ENCODE measurements at regions not wholly inside any gene's neighbourhood (a gene's known extent, or its start where the extent isn't known, plus 50 kb on each side); places are given as distances from the start of the nearest gene placed in this dataset.
"Not testable (repeated sequence)": the region's sequence is repeated elsewhere in the genome, so short reads cannot be mapped to it uniquely, and the experiment has no call there.

DNA sequence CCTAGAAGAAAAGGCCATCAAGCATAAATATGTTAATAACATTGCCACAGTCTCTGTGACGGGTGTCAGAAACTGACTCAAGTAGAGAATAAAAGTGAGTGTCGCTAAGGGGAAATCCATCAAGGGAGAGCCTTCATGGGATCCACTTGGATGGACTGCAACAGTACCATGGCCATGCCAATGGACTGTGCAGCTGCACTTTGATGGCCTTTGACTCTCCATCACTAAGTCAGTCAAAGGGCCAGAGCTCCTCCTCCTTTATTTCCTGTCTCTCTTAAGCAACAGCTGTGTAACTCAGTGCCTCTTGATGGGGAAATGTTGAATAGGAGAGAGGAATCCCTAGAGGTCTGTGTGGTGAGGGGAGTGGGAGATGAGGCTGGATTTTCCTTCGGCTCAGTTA lies 335.2 kb downstream of the BMP4 start:
- H3K4me1 ChIP-seq (ENCODE audit: control insufficient read depth in 2 of 3, insufficient read depth in 2 of 3, low read depth in 1 of 3, low read length in 3 of 3) = peaks cover 0 to 9% (median 0%) of the 10 kb centered on the region in 3 donors
- H3K27ac ChIP-seq (ENCODE audit: low read depth in 2 of 2, low read length in 2 of 2) = no peak overlapping the region
- no peaks in the 10 kb centered on the region for H3K36me3 ChIP-seq (ENCODE audit: control insufficient read depth in 2 of 3, insufficient read depth in 3 of 3, low read length in 3 of 3)
- H3K27me3 ChIP-seq (ENCODE audit: control insufficient read depth, insufficient read depth, low read length) = no peaks in the 10 kb centered on the region
- FAIRE-seq (no peak), DNase-seq (no peak)
- H3K9me3 ChIP-seq (ENCODE audit: control insufficient read depth in 2 of 3, insufficient read depth in 1 of 3, low read length in 3 of 3) = no peaks in the 10 kb centered on the region
- intact Hi-C loops (cut with DNase I) = no loop called here
- H3K4me3 ChIP-seq (ENCODE audit: low read length in 3 of 3) = no peak overlapping the region
- H3K9ac ChIP-seq (ENCODE audit: low read length in 3 of 3) = no peak overlapping the region
- no peak for TF ChIP-seq CTCF (IDR thresholded peaks at IDR 0.05; ENCODE audit: borderline replicate concordance, extremely low read depth, insufficient read depth)

DNA sequence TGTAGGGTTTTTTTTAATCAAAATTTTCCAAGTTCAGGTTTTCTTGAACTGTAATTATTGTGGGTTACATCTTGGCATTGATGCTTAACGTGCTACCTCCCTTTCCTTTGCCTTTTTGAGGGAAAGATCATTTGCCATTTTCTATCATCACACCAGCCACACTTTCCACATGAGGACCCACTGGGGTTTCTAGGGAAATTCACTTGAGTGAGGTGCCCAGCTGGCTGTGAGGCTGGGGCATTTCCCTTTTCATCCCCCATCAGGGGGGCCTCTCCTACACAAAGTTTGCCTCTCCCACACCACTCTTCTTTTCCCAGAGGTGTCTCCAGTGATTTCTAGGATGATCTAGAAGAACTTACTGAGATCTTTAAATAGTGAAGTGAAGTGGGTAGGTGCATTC lies 335.7 kb downstream of the BMP4 start:
- no peak for FAIRE-seq
- no peaks in the 10 kb centered on the region for H3K9me3 ChIP-seq (ENCODE audit: control insufficient read depth in 2 of 3, insufficient read depth in 1 of 3, low read length in 3 of 3)
- H3K27me3 ChIP-seq (ENCODE audit: control insufficient read depth, insufficient read depth, low read length) = no peaks in the 10 kb centered on the region
- no peak overlapping the region for H3K9ac ChIP-seq (ENCODE audit: low read length in 3 of 3)
- intact Hi-C loops (cut with DNase I) = no loop called here
- H3K4me3 ChIP-seq (ENCODE audit: low read length in 3 of 3) = no peak overlapping the region
- H3K4me1 ChIP-seq (ENCODE audit: control insufficient read depth in 2 of 3, insufficient read depth in 2 of 3, low read depth in 1 of 3, low read length in 3 of 3) = peaks cover 0 to 9% (median 0%) of the 10 kb centered on the region in 3 donors
- H3K36me3 ChIP-seq (ENCODE audit: control insufficient read depth in 2 of 3, insufficient read depth in 3 of 3, low read length in 3 of 3) = no peaks in the 10 kb centered on the region
- TF ChIP-seq CTCF (IDR thresholded peaks at IDR 0.05; ENCODE audit: borderline replicate concordance, extremely low read depth, insufficient read depth) = no peak
- DNase-seq = no peak
- H3K27ac ChIP-seq (ENCODE audit: low read depth in 2 of 2, low read length in 2 of 2) = no peak overlapping the region

DNA sequence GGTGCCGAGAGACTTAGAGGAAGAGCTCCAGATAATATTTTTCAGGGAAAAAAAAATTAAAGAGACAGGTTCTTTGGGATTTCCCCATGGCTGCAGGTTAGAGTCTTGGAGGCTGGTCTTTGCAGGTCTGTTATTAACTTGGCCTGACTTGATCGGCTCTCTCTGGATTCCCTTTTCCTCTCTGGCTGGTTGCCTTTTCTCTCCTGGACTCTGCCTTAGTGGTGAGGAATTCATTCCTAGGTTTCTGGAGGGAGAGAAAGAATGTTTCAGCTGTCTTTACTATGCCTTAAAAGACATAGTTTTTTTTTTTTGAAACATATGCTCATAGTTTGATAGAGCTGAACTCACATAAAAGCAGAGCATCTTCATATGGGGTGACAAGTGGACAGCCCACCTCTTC lies 336.3 kb downstream of the BMP4 start:
- Histone ChIP-seq H3K36me3 (ENCODE audit: control insufficient read depth in 2 of 3, insufficient read depth in 3 of 3, low read length in 3 of 3) (no peaks in the 10 kb centered on the region), H3K27me3 (ENCODE audit: control insufficient read depth, insufficient read depth, low read length) (no peaks in the 10 kb centered on the region), H3K4me3 (ENCODE audit: low read length in 3 of 3) (no peak overlapping the region), H3K9ac (ENCODE audit: low read length in 3 of 3) (no peak overlapping the region), H3K27ac (ENCODE audit: low read depth in 2 of 2, low read length in 2 of 2) (no peak overlapping the region), H3K9me3 (ENCODE audit: control insufficient read depth in 2 of 3, insufficient read depth in 1 of 3, low read length in 3 of 3) (no peaks in the 10 kb centered on the region), H3K4me1 (ENCODE audit: control insufficient read depth in 2 of 3, insufficient read depth in 2 of 3, low read depth in 1 of 3, low read length in 3 of 3) (peaks cover 0 to 9% (median 0%) of the 10 kb centered on the region in 3 donors)
- intact Hi-C loops (cut with DNase I) = no loop called here
- no peak for TF ChIP-seq CTCF (IDR thresholded peaks at IDR 0.05; ENCODE audit: borderline replicate concordance, extremely low read depth, insufficient read depth)
- DNase-seq (peak in 2 of 5 donors; percentile 7 to 53), FAIRE-seq (no peak)

GRCh38 chr14:53619691-53620231 lies 336.9 kb downstream of the BMP4 start:
- no peak overlapping the region for H3K9ac ChIP-seq (ENCODE audit: low read length in 3 of 3)
- H3K4me1 ChIP-seq (ENCODE audit: control insufficient read depth in 2 of 3, insufficient read depth in 2 of 3, low read depth in 1 of 3, low read length in 3 of 3) = peaks cover 0 to 9% (median 0%) of the 10 kb centered on the region in 3 donors
- intact Hi-C loops (cut with DNase I) = no loop called here
- no peak overlapping the region for H3K4me3 ChIP-seq (ENCODE audit: low read length in 3 of 3)
- no peak overlapping the region for H3K27ac ChIP-seq (ENCODE audit: low read depth in 2 of 2, low read length in 2 of 2)
- no peaks in the 10 kb centered on the region for H3K9me3 ChIP-seq (ENCODE audit: control insufficient read depth in 2 of 3, insufficient read depth in 1 of 3, low read length in 3 of 3)
- H3K36me3 ChIP-seq (ENCODE audit: control insufficient read depth in 2 of 3, insufficient read depth in 3 of 3, low read length in 3 of 3) = no peaks in the 10 kb centered on the region
- no peak for FAIRE-seq
- DNase-seq = peak in 1 of 5 donors; percentile 15
- TF ChIP-seq CTCF (IDR thresholded peaks at IDR 0.05; ENCODE audit: borderline replicate concordance, extremely low read depth, insufficient read depth) = no peak
- no peaks in the 10 kb centered on the region for H3K27me3 ChIP-seq (ENCODE audit: control insufficient read depth, insufficient read depth, low read length)

DNA sequence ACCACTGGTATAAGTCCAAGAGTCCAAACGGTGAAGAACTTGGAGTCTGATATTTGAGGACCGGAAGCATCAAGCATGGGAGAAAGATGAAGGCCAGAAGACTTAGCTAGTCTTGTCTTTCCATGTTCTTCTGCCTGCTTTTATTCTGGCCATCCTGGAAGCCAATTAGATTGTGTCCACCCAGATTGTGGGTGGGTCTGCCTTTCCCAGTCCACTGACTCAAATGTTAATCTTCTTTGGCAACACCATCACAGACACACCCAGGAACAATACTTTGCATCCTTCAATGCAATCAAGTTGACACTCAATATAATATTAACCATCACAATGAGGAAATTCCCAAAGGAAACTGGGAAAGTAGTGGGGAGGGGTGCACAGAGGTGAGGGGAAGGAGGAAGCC lies 340.1 kb downstream of the BMP4 start:
- H3K27me3 ChIP-seq (ENCODE audit: control insufficient read depth, insufficient read depth, low read length); FAIRE-seq; DNase-seq; H3K4me1 ChIP-seq (ENCODE audit: control insufficient read depth in 2 of 3, insufficient read depth in 2 of 3, low read depth in 1 of 3, low read length in 3 of 3); H3K9me3 ChIP-seq (ENCODE audit: control insufficient read depth in 2 of 3, insufficient read depth in 1 of 3, low read length in 3 of 3); H3K4me3 ChIP-seq (ENCODE audit: low read length in 3 of 3); H3K36me3 ChIP-seq (ENCODE audit: control insufficient read depth in 2 of 3, insufficient read depth in 3 of 3, low read length in 3 of 3); H3K9ac ChIP-seq (ENCODE audit: low read length in 3 of 3); H3K27ac ChIP-seq (ENCODE audit: low read depth in 2 of 2, low read length in 2 of 2); intact Hi-C loops (cut with DNase I): not testable (repeated sequence)
